Stimulated activated effector memory CD8-positive, alpha-beta T cell treated with anti-CD3 and anti-CD28 coated beads, Interleukin-12 subunit alpha, Interleukin-12 subunit beta, amount 100 ng/mL, for 72 hours (primary cell): ENCODE measurements at regions not wholly inside any gene's neighbourhood (a gene's known extent, or its start where the extent isn't known, plus 50 kb on each side); places are given as distances from the start of the nearest gene placed in this dataset.

ENCODE experiments used
- ATAC-seq: fragments of 150-1000 bp; cut with Tn5 transposase; 2 replicates; pipeline ENCODE4 v1.10.0; 2021
- DNase-seq, 2 donors: peaks; one replicate each; pipeline ENCODE4 v3.0.0; 2021 to 2022; ENCODE audit warnings: low spot score in 2 of 2
- H3K27ac Mint-ChIP-seq: one replicate; pipeline ENCODE4 v1.8.0; 2022; ENCODE audit warnings: mild to moderate bottlenecking, mixed read lengths
- H3K36me3 Mint-ChIP-seq: one replicate; pipeline ENCODE4 v1.8.0; 2022; ENCODE audit warnings: mild to moderate bottlenecking, mixed read lengths
- H3K4me1 Mint-ChIP-seq: one replicate; pipeline ENCODE4 v1.8.0; 2022; ENCODE audit warnings: mixed read lengths
- H3K4me3 Mint-ChIP-seq: one replicate; pipeline ENCODE4 v1.8.0; 2022; ENCODE audit warnings: mild to moderate bottlenecking, mixed read lengths
- H3K9me3 Mint-ChIP-seq: one replicate; pipeline ENCODE4 v1.8.0; 2022; ENCODE audit warnings: mixed read lengths

GRCh38 chr4:151459375-151459774 lies 50.4 kb downstream of the FHIP1A start:
- Mint-ChIP-seq H3K9me3 (no peaks in the 10 kb centered on the region), H3K4me1 (no peaks in the 10 kb centered on the region), H3K27ac (no peak overlapping the region), H3K36me3 (no peaks in the 10 kb centered on the region), H3K4me3 (no peak overlapping the region)
- DNase-seq (no peak), ATAC-seq (no peak)

DNA sequence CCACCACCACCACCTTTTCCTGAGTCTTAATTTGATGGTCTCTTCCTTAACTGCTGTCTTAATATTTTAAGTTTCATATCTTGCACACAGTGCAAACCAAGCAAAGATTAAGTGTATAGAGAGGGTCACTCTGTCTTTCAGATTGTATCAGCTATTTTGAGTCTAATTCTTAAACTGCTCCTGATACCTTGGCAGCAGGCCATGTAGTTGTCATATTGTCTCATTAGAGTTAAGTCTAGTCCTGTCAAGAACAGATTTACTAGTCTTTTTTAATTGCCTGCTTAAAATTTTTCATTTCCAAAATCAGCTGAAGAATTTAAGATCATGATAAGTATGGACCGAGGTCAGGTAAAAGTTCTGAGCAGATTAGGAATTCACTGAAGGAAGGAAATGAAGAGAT lies 51.5 kb downstream of the FHIP1A start:
- H3K4me1 Mint-ChIP-seq: no peaks in the 10 kb centered on the region
- no peaks in the 10 kb centered on the region for H3K9me3 Mint-ChIP-seq
- H3K36me3 Mint-ChIP-seq: no peaks in the 10 kb centered on the region
- ATAC-seq: no peak
- no peak overlapping the region for H3K4me3 Mint-ChIP-seq
- H3K27ac Mint-ChIP-seq: no peak overlapping the region
- DNase-seq: no peak

DNA sequence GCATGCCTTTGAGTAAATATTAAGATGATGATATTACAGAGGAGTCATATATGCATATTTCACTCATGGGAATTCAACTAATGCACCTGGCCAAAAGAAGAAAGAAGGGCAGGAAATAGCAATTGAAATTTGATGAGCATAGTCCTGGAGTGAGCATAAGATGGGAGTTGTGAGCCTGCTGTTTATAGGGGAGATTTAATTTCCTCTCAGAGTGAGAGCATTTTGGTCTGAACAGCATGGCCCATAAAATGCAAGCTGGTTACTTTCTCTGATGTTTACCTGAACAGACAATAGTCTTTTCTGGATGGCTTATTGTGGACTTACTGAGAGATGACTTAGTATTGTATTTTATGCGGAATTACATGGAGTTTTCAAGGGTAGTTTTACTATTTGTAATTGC lies 53.6 kb downstream of the FHIP1A start:
- DNase-seq (no peak), ATAC-seq (no peak)
- H3K4me3 Mint-ChIP-seq: no peak overlapping the region
- H3K4me1 Mint-ChIP-seq: no peaks in the 10 kb centered on the region
- no peaks in the 10 kb centered on the region for H3K9me3 Mint-ChIP-seq
- no peak overlapping the region for H3K27ac Mint-ChIP-seq
- no peaks in the 10 kb centered on the region for H3K36me3 Mint-ChIP-seq

GRCh38 chr4:151468715-151469696 lies 60.0 kb downstream of the FHIP1A start:
- no peak overlapping the region for H3K4me3 Mint-ChIP-seq
- no peak for ATAC-seq
- no peaks in the 10 kb centered on the region for H3K4me1 Mint-ChIP-seq
- H3K27ac Mint-ChIP-seq: no peak overlapping the region
- H3K36me3 Mint-ChIP-seq: no peaks in the 10 kb centered on the region
- no peak for DNase-seq
- H3K9me3 Mint-ChIP-seq: no peaks in the 10 kb centered on the region

- no peaks in the 10 kb centered on the region for H3K4me1 Mint-ChIP-seq
Measured at GRCh38 chr4:151469970-151470369, 61.0 kb downstream of the FHIP1A start.

GRCh38 chr4:151471728-151472127 lies 62.8 kb downstream of the FHIP1A start:
- H3K4me3 Mint-ChIP-seq: no peak overlapping the region

More at GRCh38 chr4:151469970-151470369, 61.0 kb downstream of the FHIP1A start:
- Mint-ChIP-seq H3K36me3 (no peaks in the 10 kb centered on the region), H3K4me3 (no peak overlapping the region), H3K27ac (no peak overlapping the region), H3K9me3 (no peaks in the 10 kb centered on the region)
- DNase-seq: no peak
- ATAC-seq: no peak

DNA sequence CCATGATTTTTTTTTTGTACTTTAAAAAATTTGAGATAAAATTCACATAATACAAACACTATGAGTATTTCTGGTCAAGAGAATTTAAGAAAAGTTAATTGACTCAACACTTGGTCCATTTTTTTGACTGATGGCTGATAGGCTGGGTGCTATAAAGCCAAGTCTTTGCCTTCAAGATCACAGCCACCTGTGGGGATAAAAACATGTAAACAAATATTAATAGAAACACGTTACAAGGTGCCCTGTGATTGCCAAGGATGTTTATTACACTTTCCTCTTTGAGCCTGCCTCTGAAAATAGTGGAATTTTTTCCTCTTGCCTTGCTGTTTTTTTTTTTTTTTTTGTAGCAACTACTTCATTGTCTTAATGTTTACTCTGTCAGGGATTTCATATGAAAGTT lies 63.3 kb downstream of the FHIP1A start:
- no peaks in the 10 kb centered on the region for H3K9me3 Mint-ChIP-seq
- no peaks in the 10 kb centered on the region for H3K36me3 Mint-ChIP-seq
- no peak overlapping the region for H3K27ac Mint-ChIP-seq
- no peak overlapping the region for H3K4me3 Mint-ChIP-seq
- ATAC-seq (no peak), DNase-seq (no peak)
- no peaks in the 10 kb centered on the region for H3K4me1 Mint-ChIP-seq

More at GRCh38 chr4:151471728-151472127, 62.8 kb downstream of the FHIP1A start:
- DNase-seq (no peak), ATAC-seq (no peak)
- Mint-ChIP-seq H3K36me3 (no peaks in the 10 kb centered on the region), H3K27ac (no peak overlapping the region), H3K9me3 (no peaks in the 10 kb centered on the region), H3K4me1 (no peaks in the 10 kb centered on the region)

DNA sequence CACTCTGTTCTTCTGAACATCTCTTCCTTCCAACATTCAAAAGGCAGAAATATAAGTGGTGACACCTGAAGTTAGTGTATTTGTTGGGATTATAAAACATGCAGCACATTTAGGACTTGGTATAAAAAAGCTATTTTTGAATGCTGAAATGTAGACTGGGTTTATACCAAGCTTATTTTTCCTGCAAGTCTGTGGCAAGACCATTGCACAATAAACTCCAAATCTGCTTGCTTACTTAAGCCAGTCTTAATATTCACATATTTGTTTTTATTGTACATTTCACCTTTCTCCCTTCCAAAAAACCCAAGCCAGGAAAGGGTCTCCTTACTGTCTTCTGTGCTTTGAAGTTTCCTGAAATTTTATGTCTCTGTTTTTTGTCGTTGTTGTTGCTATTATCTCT lies 63.7 kb downstream of the FHIP1A start:
- H3K9me3 Mint-ChIP-seq: no peaks in the 10 kb centered on the region
- H3K4me3 Mint-ChIP-seq: no peak overlapping the region
- H3K4me1 Mint-ChIP-seq: no peaks in the 10 kb centered on the region
- ATAC-seq (no peak), DNase-seq (no peak)
- H3K27ac Mint-ChIP-seq: no peak overlapping the region
- no peaks in the 10 kb centered on the region for H3K36me3 Mint-ChIP-seq

DNA sequence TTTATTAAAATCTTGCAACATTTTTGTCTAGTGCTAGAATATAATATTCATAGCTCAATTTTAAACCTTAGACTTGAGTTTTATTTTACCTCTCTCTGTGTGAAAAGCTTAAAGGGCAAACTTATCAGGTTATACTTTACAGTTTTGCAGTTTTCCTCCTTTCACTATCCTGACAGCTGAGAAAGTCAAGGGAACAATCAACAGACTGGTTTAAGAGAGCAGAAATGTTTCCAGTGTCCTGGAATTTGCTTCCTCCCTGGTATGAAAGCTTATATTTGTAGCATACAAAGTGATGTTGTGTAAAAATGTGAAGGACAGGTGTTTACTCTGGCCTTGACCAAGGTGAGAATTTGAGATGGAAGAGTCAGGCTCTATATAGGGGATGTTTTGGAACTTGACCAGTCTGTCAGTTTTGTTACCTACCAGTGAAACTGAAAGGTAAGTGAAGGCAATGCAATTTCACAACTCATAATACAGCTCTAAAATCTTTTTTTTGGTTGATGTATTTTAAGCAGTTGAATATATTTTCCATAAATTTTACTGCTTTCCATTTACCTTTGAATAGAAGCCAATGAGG lies 64.6 kb downstream of the FHIP1A start:
- Mint-ChIP-seq H3K4me3 (no peak overlapping the region), H3K36me3 (no peaks in the 10 kb centered on the region), H3K9me3 (no peaks in the 10 kb centered on the region), H3K27ac (no peak overlapping the region), H3K4me1 (no peaks in the 10 kb centered on the region)
- no peak for ATAC-seq
- DNase-seq: no peak

DNA sequence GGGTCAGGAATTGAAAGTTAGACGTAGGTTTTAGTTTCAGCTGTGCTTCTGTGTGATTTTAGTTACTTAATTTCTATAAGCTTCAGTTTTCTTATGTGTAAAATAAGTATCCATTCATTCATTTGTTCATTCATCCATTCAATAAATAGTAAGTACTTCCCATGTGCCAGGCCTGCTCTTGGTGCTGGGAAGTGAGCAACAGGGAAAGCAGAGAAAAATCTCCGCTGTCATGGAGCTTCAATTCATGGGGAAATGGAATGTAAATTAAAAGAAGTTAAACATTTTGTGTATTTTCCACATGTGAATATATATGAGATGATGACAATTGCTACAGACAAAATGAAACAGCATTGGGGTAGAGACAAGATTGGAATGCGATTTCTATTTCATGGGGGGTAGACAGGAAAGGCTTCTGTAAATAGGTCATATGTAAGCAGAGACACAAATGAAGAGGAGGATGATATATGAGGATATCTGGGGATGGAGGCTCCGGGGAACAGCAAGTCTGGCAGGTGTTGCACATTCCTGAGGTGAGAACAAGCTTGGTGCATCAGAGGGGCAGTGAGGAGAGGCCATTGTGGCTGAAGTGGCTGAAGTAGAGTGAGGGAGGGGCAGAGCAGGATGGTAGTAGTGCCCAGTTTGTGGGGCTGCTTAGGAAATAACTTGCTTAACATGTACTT lies 66.2 kb downstream of the FHIP1A start:
- Mint-ChIP-seq H3K4me3 (no peak overlapping the region), H3K4me1 (no peaks in the 10 kb centered on the region), H3K9me3 (no peaks in the 10 kb centered on the region), H3K36me3 (no peaks in the 10 kb centered on the region), H3K27ac (no peak overlapping the region)
- no peak for DNase-seq
- no peak for ATAC-seq

DNA sequence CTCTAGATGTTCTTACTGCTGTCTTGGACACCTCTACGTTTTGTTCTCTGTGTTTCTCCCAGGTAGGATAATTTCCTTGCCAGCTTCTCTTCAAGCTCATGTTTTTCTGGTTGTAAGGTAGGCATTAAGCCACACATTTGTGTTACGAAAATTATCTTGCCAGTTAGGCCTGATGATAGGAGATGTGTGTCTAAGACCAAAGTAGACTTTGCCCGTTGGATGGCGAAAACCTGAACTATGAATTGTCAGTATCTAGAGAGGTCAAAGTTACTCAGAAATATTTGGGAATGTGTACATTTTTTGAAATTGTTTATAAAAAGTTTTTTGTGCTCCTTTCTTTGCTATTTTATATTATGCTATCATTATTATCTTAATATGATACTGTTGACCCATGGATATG lies 72.8 kb downstream of the FHIP1A start:
- ATAC-seq (no peak), DNase-seq (no peak)
- Mint-ChIP-seq H3K36me3 (no peaks in the 10 kb centered on the region), H3K4me3 (no peak overlapping the region), H3K27ac (no peak overlapping the region), H3K4me1 (no peaks in the 10 kb centered on the region), H3K9me3 (no peaks in the 10 kb centered on the region)

GRCh38 chr4:151484396-151485102 lies 75.6 kb downstream of the FHIP1A start:
- no peak for ATAC-seq
- no peak for DNase-seq
- H3K4me1 Mint-ChIP-seq: no peaks in the 10 kb centered on the region
- H3K36me3 Mint-ChIP-seq: no peaks in the 10 kb centered on the region
- no peak overlapping the region for H3K27ac Mint-ChIP-seq
- no peaks in the 10 kb centered on the region for H3K9me3 Mint-ChIP-seq
- no peak overlapping the region for H3K4me3 Mint-ChIP-seq

- Mint-ChIP-seq H3K36me3 (no peaks in the 10 kb centered on the region), H3K27ac (no peak overlapping the region), H3K4me3 (no peak overlapping the region), H3K9me3 (no peaks in the 10 kb centered on the region), H3K4me1 (no peaks in the 10 kb centered on the region)
- DNase-seq (no peak), ATAC-seq (no peak)
Measured at GRCh38 chr4:151485541-151486131, 76.7 kb downstream of the FHIP1A start.

GRCh38 chr4:151486168-151486567 lies 77.2 kb downstream of the FHIP1A start:
- Mint-ChIP-seq H3K27ac (no peak overlapping the region), H3K36me3 (no peaks in the 10 kb centered on the region), H3K9me3 (no peaks in the 10 kb centered on the region), H3K4me1 (no peaks in the 10 kb centered on the region), H3K4me3 (no peak overlapping the region)
- no peak for ATAC-seq
- DNase-seq: no peak

- H3K4me1 Mint-ChIP-seq: no peaks in the 10 kb centered on the region
- ATAC-seq: no peak
- H3K36me3 Mint-ChIP-seq: no peaks in the 10 kb centered on the region
- no peak overlapping the region for H3K4me3 Mint-ChIP-seq
- no peak for DNase-seq
- H3K9me3 Mint-ChIP-seq: peaks cover 13% of the 10 kb centered on the region
- no peak overlapping the region for H3K27ac Mint-ChIP-seq
Measured at GRCh38 chr4:151488968-151489367, 80.0 kb downstream of the FHIP1A start.
